ENCODE measurements at regions not wholly inside any gene's neighbourhood (a gene's known extent, or its start where the extent isn't known, plus 50 kb on each side); places are given as distances from the start of the nearest gene placed in this dataset.

- Histone ChIP-seq H3K4me3 (no peak overlapping the region), H3K27me3 (peaks cover 0 to 17% (median 0%) of the 10 kb centered on the region in 3 donors), H3K36me3 (no peaks in the 10 kb centered on the region), H3K9me3 (no peaks in the 10 kb centered on the region), H3K27ac (no peak overlapping the region), H3K4me1 (no peaks in the 10 kb centered on the region)
- no peak for DNase-seq
- WGBS, 5 donors = 67 to 77% (median 71%) methylated on average over 7 to 10 of the region's 10 CpGs
- TF ChIP-seq POLR2AphosphoS5 (IDR thresholded peaks at IDR 0.05) (no peak), POLR2A (IDR thresholded peaks at IDR 0.05) (no peak), CTCF (IDR thresholded peaks at IDR 0.05) (no peak), EP300 (IDR thresholded peaks at IDR 0.05) (no peak)
- intact Hi-C loops (cut with DNase I; ENCODE audit: low total_unique reads) = no loop called here
Observed at GRCh38 chr10:123446449-123447156, 219.6 kb upstream of the GPR26 start.

- TF ChIP-seq EP300 (IDR thresholded peaks at IDR 0.05) (no peak), POLR2A (IDR thresholded peaks at IDR 0.05) (no peak), CTCF (IDR thresholded peaks at IDR 0.05) (no peak), POLR2AphosphoS5 (IDR thresholded peaks at IDR 0.05) (no peak)
- Histone ChIP-seq H3K27me3 (peaks cover 0 to 11% (median 0%) of the 10 kb centered on the region in 3 donors), H3K9me3 (no peaks in the 10 kb centered on the region), H3K36me3 (no peaks in the 10 kb centered on the region), H3K4me3 (no peak overlapping the region), H3K27ac (no peak overlapping the region), H3K4me1 (no peaks in the 10 kb centered on the region)
- intact Hi-C loops (cut with DNase I; ENCODE audit: low total_unique reads) = no loop called here
- DNase-seq = no peak
- 52 to 71% (median 67%) methylated on average over 7 of the region's 7 CpGs for WGBS, 5 donors
Observed at GRCh38 chr10:123449234-123449962, 216.8 kb upstream of the GPR26 start.

- DNase-seq = no peak
- Histone ChIP-seq H3K27ac (no peak overlapping the region), H3K27me3 (peaks cover 0 to 11% (median 0%) of the 10 kb centered on the region in 3 donors), H3K4me1 (no peaks in the 10 kb centered on the region), H3K36me3 (no peaks in the 10 kb centered on the region), H3K4me3 (no peak overlapping the region), H3K9me3 (no peaks in the 10 kb centered on the region)
- WGBS, 5 donors = 67 to 71% (median 71%) methylated on average over 14 of the region's 14 CpGs
- intact Hi-C loops (cut with DNase I; ENCODE audit: low total_unique reads) = no loop called here
- TF ChIP-seq CTCF (IDR thresholded peaks at IDR 0.05) (no peak), POLR2AphosphoS5 (IDR thresholded peaks at IDR 0.05) (no peak), POLR2A (IDR thresholded peaks at IDR 0.05) (no peak), EP300 (IDR thresholded peaks at IDR 0.05) (no peak)
Observed at GRCh38 chr10:123450956-123451605, 215.1 kb upstream of the GPR26 start.

- TF ChIP-seq EP300 (IDR thresholded peaks at IDR 0.05) = no peak
- no peak for TF ChIP-seq POLR2AphosphoS5 (IDR thresholded peaks at IDR 0.05)
- TF ChIP-seq CTCF (IDR thresholded peaks at IDR 0.05) = no peak
- TF ChIP-seq POLR2A (IDR thresholded peaks at IDR 0.05) = no peak
- Histone ChIP-seq H3K27ac (no peak overlapping the region), H3K9me3 (no peaks in the 10 kb centered on the region), H3K4me1 (no peaks in the 10 kb centered on the region), H3K36me3 (no peaks in the 10 kb centered on the region), H3K4me3 (no peak overlapping the region), H3K27me3 (peaks cover 0 to 11% (median 0%) of the 10 kb centered on the region in 3 donors)
- WGBS, 5 donors = 63 to 67% (median 63%) methylated on average over 14 of the region's 14 CpGs
- intact Hi-C loops (cut with DNase I; ENCODE audit: low total_unique reads) = no loop called here
- DNase-seq = no peak
Observed at GRCh38 chr10:123451618-123452245, 214.4 kb upstream of the GPR26 start.

Data from stomach (tissue), 8 donors.